ENCODE measurements at regions not wholly inside any gene's neighbourhood (a gene's known extent, or its start where the extent isn't known, plus 50 kb on each side); places are given as distances from the start of the nearest gene placed in this dataset.
A peak's percentile ranks its signal among the peaks of the same experiment; 100 is the strongest.

- TF ChIP-seq MYC (IDR thresholded peaks at IDR 0.05; ENCODE audit: low read depth, low read length): no peak
- no peak for DNase-seq (ENCODE audit: low read depth)
- no peak overlapping the region for H3K4me3 ChIP-seq (ENCODE audit: low read depth, low read length)
Observed at GRCh38 chr3:38990621-38991020, 61.1 kb downstream of the SCN11A start.

- DNase-seq (ENCODE audit: low read depth): no peak
- no peak for TF ChIP-seq MYC (IDR thresholded peaks at IDR 0.05; ENCODE audit: low read depth, low read length)
- TF ChIP-seq CTCF (IDR thresholded peaks at IDR 0.05; ENCODE audit: low read depth, low read length): no peak
- no peak for TF ChIP-seq MAX (IDR thresholded peaks at IDR 0.05; ENCODE audit: low read depth, low read length)
- TF ChIP-seq POLR2A (IDR thresholded peaks at IDR 0.05; ENCODE audit: extremely low read depth, insufficient read length): no peak
- H3K4me3 ChIP-seq (ENCODE audit: low read depth, low read length): no peak overlapping the region
Observed at GRCh38 chr3:38989917-38990510, 61.7 kb downstream of the SCN11A start.

- DNase-seq (ENCODE audit: low read depth): no peak
- no peak for TF ChIP-seq CTCF (IDR thresholded peaks at IDR 0.05; ENCODE audit: low read depth, low read length)
- TF ChIP-seq MAX (IDR thresholded peaks at IDR 0.05; ENCODE audit: low read depth, low read length): no peak
- no peak overlapping the region for H3K4me3 ChIP-seq (ENCODE audit: low read depth, low read length)
Observed at GRCh38 chr3:38988955-38989354, 62.8 kb downstream of the SCN11A start.

- TF ChIP-seq POLR2A (IDR thresholded peaks at IDR 0.05; ENCODE audit: extremely low read depth, insufficient read length) (no peak), CTCF (IDR thresholded peaks at IDR 0.05; ENCODE audit: low read depth, low read length) (no peak)
- H3K4me3 ChIP-seq (ENCODE audit: low read depth, low read length): no peak overlapping the region
- no peak for DNase-seq (ENCODE audit: low read depth)
Observed at GRCh38 chr3:38987456-38987855, 64.3 kb downstream of the SCN11A start.

- no peak overlapping the region for H3K4me3 ChIP-seq (ENCODE audit: low read depth, low read length)
- no peak for DNase-seq (ENCODE audit: low read depth)
- TF ChIP-seq POLR2A (IDR thresholded peaks at IDR 0.05; ENCODE audit: extremely low read depth, insufficient read length) (no peak), MAX (IDR thresholded peaks at IDR 0.05; ENCODE audit: low read depth, low read length) (no peak), CTCF (IDR thresholded peaks at IDR 0.05; ENCODE audit: low read depth, low read length) (no peak), MYC (IDR thresholded peaks at IDR 0.05; ENCODE audit: low read depth, low read length) (no peak)
Observed at GRCh38 chr3:38986901-38987300, 64.8 kb downstream of the SCN11A start.

- DNase-seq (ENCODE audit: low read depth): peak; percentile 4
- H3K4me3 ChIP-seq (ENCODE audit: low read depth, low read length): no peak overlapping the region
- TF ChIP-seq MYC (IDR thresholded peaks at IDR 0.05; ENCODE audit: low read depth, low read length) (no peak), POLR2A (IDR thresholded peaks at IDR 0.05; ENCODE audit: extremely low read depth, insufficient read length) (no peak), CTCF (IDR thresholded peaks at IDR 0.05; ENCODE audit: low read depth, low read length) (no peak), MAX (IDR thresholded peaks at IDR 0.05; ENCODE audit: low read depth, low read length) (no peak)
Observed at GRCh38 chr3:38985981-38986380, 65.8 kb downstream of the SCN11A start.
